ENCODE measurements at regions not wholly inside any gene's neighbourhood (a gene's known extent, or its start where the extent isn't known, plus 50 kb on each side); places are given as distances from the start of the nearest gene placed in this dataset.

- TF ChIP-seq POLR2A (IDR thresholded peaks at IDR 0.05), result no peak
- no peak for TF ChIP-seq CTCF (IDR thresholded peaks at IDR 0.05)
Measured at GRCh38 chr6:11328613-11329247, 96.3 kb upstream of the NEDD9 start.

All from Peyer's patch (tissue), 4 donors.